ENCODE measurements at regions not wholly inside any gene's neighbourhood (a gene's known extent, or its start where the extent isn't known, plus 50 kb on each side); places are given as distances from the start of the nearest gene placed in this dataset.

GRCh38 chr3:83823095-83823494 lies 1135.7 kb upstream of the CADM2 start:
- no peak for ATAC-seq
- TF ChIP-seq OSR1 (CRISPR knock-in tag; IDR thresholded peaks at IDR 0.05) (no peak), ISL1 (CRISPR knock-in tag; IDR thresholded peaks at IDR 0.05) (no peak), PATZ1 (CRISPR knock-in tag; IDR thresholded peaks at IDR 0.05; ENCODE audit: borderline replicate concordance) (no peak), ZFP3 (CRISPR knock-in tag; IDR thresholded peaks at IDR 0.05) (no peak), ARNTL (CRISPR knock-in tag; IDR thresholded peaks at IDR 0.05; ENCODE audit: borderline replicate concordance, low read depth) (no peak), TOX (CRISPR knock-in tag; IDR thresholded peaks at IDR 0.05; ENCODE audit: borderline replicate concordance) (no peak), ZNF8 (CRISPR knock-in tag; IDR thresholded peaks at IDR 0.05) (no peak), TSHZ2 (CRISPR knock-in tag; IDR thresholded peaks at IDR 0.05) (no peak), CSRNP3 (CRISPR knock-in tag; IDR thresholded peaks at IDR 0.05) (no peak)

- no peak for ATAC-seq
Measured at GRCh38 chr3:83835040-83835439, 1123.7 kb upstream of the CADM2 start.

GRCh38 chr3:83842511-83842910 lies 1116.3 kb upstream of the CADM2 start:
- ATAC-seq = no peak
- TF ChIP-seq ZFP30 (CRISPR knock-in tag; IDR thresholded peaks at IDR 0.05) (no peak), ZNF565 (CRISPR knock-in tag; conservative IDR thresholded peaks at IDR 0.05; ENCODE audit: low read depth) (no peak), GLIS3 (CRISPR knock-in tag; IDR thresholded peaks at IDR 0.05) (no peak)

More at GRCh38 chr3:83835040-83835439, 1123.7 kb upstream of the CADM2 start:
- no peak for TF ChIP-seq GLIS3 (CRISPR knock-in tag; IDR thresholded peaks at IDR 0.05)
- no peak for TF ChIP-seq ZNF8 (CRISPR knock-in tag; IDR thresholded peaks at IDR 0.05)
- TF ChIP-seq BACH2 (CRISPR knock-in tag; IDR thresholded peaks at IDR 0.05; ENCODE audit: borderline replicate concordance) = no peak
- no peak for TF ChIP-seq CSRNP3 (CRISPR knock-in tag; IDR thresholded peaks at IDR 0.05)
- no peak for TF ChIP-seq RARB (CRISPR knock-in tag; IDR thresholded peaks at IDR 0.05)
- no peak for TF ChIP-seq CSDC2 (CRISPR knock-in tag; IDR thresholded peaks at IDR 0.05)
- no peak for TF ChIP-seq PPARA (CRISPR knock-in tag; IDR thresholded peaks at IDR 0.05; ENCODE audit: borderline replicate concordance)
- no peak for TF ChIP-seq SNAI2 (CRISPR knock-in tag; IDR thresholded peaks at IDR 0.05)
- TF ChIP-seq ZFP30 (CRISPR knock-in tag; IDR thresholded peaks at IDR 0.05) = no peak
- TF ChIP-seq ZNF70 (CRISPR knock-in tag; IDR thresholded peaks at IDR 0.05) = no peak

- TF ChIP-seq ISL1 (CRISPR knock-in tag; IDR thresholded peaks at IDR 0.05) (no peak), POU6F1 (CRISPR knock-in tag; IDR thresholded peaks at IDR 0.05; ENCODE audit: borderline replicate concordance, low read depth) (no peak), TCF4 (CRISPR knock-in tag; IDR thresholded peaks at IDR 0.05; ENCODE audit: borderline replicate concordance) (no peak), ZC3H10 (CRISPR knock-in tag; IDR thresholded peaks at IDR 0.05) (no peak), OSR1 (CRISPR knock-in tag; IDR thresholded peaks at IDR 0.05) (no peak), GLIS3 (CRISPR knock-in tag; IDR thresholded peaks at IDR 0.05) (no peak), SNAI2 (CRISPR knock-in tag; IDR thresholded peaks at IDR 0.05) (no peak), PPARA (CRISPR knock-in tag; IDR thresholded peaks at IDR 0.05; ENCODE audit: borderline replicate concordance) (no peak), ARNTL (CRISPR knock-in tag; IDR thresholded peaks at IDR 0.05; ENCODE audit: borderline replicate concordance, low read depth) (no peak), CSDC2 (CRISPR knock-in tag; IDR thresholded peaks at IDR 0.05) (no peak), ZNF8 (CRISPR knock-in tag; IDR thresholded peaks at IDR 0.05) (no peak), ZNF565 (CRISPR knock-in tag; conservative IDR thresholded peaks at IDR 0.05; ENCODE audit: low read depth) (no peak), TOX (CRISPR knock-in tag; IDR thresholded peaks at IDR 0.05; ENCODE audit: borderline replicate concordance) (no peak), PATZ1 (CRISPR knock-in tag; IDR thresholded peaks at IDR 0.05; ENCODE audit: borderline replicate concordance) (no peak), RARB (CRISPR knock-in tag; IDR thresholded peaks at IDR 0.05) (no peak), BACH2 (CRISPR knock-in tag; IDR thresholded peaks at IDR 0.05; ENCODE audit: borderline replicate concordance) (no peak)
- no peak for ATAC-seq
Measured at GRCh38 chr3:83843716-83844115, 1115.1 kb upstream of the CADM2 start.
